HCT116 (cell line): ENCODE measurements at regions not wholly inside any gene's neighbourhood (a gene's known extent, or its start where the extent isn't known, plus 50 kb on each side); places are given as distances from the start of the nearest gene placed in this dataset.

Experiments
- ATAC-seq: fragments of 200-7000 bp; cut with Tn5 transposase; 2 replicates; pipeline ENCODE4 v1.9.1; 2020; ENCODE audit warnings: mild to moderate bottlenecking, moderate library complexity
- BruUV-seq: library from RNA; stranded (reverse); fragments of 400-500 nt; replicated peaks from 2 replicates; lab custom pipeline; 2021; lab: Mats Ljungman, UMichigan
- CTCF ChIA-PET: fragments of 300-600 bp; sonication (Branson Sonifier 250); formaldehyde crosslinking; loops from one replicate; lab custom pipeline; 2021; ENCODE audit warnings: antibody characterized with exemption; lab: Charles Lee
- POLR2A ChIA-PET: fragments of 300-600, 350-600 bp; sonication (Branson Sonifier 250); formaldehyde crosslinking; loops from one replicate; lab custom pipeline; 2021; ENCODE audit warnings: antibody characterized with exemption; lab: Charles Lee
- RAD21 ChIA-PET, 2 experiments: fragments of 300-600 bp; sonication (Branson Sonifier 250); formaldehyde crosslinking; loops; one replicate each; lab custom pipeline; 2023; ENCODE audit warnings: low total read pairs in 2 of 2; ENCODE audit not compliant: uncharacterized antibody in 2 of 2, unreplicated experiment in 2 of 2, low non-redundant PET in 1 of 2; lab: Charles Lee
- DNase-seq: peaks from one replicate; pipeline ENCODE4 v3.0.0-alpha.2; 2010; ENCODE audit warnings: low read depth, low spot score
- H2AFZ ChIP-seq: fragments of 200-600 bp; shearing (Covaris generic), sonication (generic); 2 replicates; pipeline ENCODE4 v1.6.1; 2017; ENCODE audit warnings: low read depth, mixed run types, mixed read lengths, antibody characterized with exemption, low read length; ENCODE audit not compliant: poor library complexity, severe bottlenecking
- H3K27ac ChIP-seq: 2 replicates; pipeline ENCODE4 v1.5.1; 2012; ENCODE audit warnings: low read depth, low read length
- H3K27me3 ChIP-seq: fragments of 200-600 bp; sonication (generic); 2 replicates; pipeline ENCODE4 v1.6.1; 2016; ENCODE audit warnings: mixed run types, low read length, mixed read lengths; ENCODE audit not compliant: insufficient read depth
- H3K36me3 ChIP-seq, 2 experiments: fragments of 200-500 bp in 1 of 2; fragments of 200-600 bp in 1 of 2; sonication (Bioruptor generic) in 1 of 2; sonication (generic) in 1 of 2; 2 replicates each; pipeline versions ENCODE4 v1.5.1 to v1.6.1; 2014 to 2016; ENCODE audit warnings: low read length in 2 of 2, inconsistent platforms in 1 of 2, mixed read lengths in 1 of 2, mixed run types in 1 of 2; ENCODE audit not compliant: insufficient read depth in 2 of 2, control insufficient read depth in 1 of 2
- H3K4me1 ChIP-seq, 2 experiments: fragments of 200-600 bp in 1 of 2; sonication (generic) in 1 of 2; 2 replicates each; pipeline versions ENCODE4 v1.5.1 to v1.6.1; 2012 to 2017; ENCODE audit warnings: low read length in 2 of 2, inconsistent platforms in 1 of 2, mild to moderate bottlenecking in 1 of 2, mixed read lengths in 1 of 2, mixed run types in 1 of 2, moderate library complexity in 1 of 2; ENCODE audit not compliant: insufficient read depth in 2 of 2, control insufficient read depth in 1 of 2
- H3K4me2 ChIP-seq: fragments of 200-600 bp; sonication (generic); 2 replicates; pipeline ENCODE4 v1.6.1; 2017; ENCODE audit warnings: mixed run types, low read length, mixed read lengths
- H3K4me3 ChIP-seq, 2 experiments: fragments of 200-600 bp in 1 of 2; sonication (generic) in 1 of 2; replicated peaks in 1 of 2; 2 replicates each; pipeline ENCODE4 v1.5.1; 2011 to 2016; ENCODE audit warnings: low read length in 2 of 2, control low read depth in 1 of 2, low read depth in 1 of 2, mild to moderate bottlenecking in 1 of 2, mixed read lengths in 1 of 2, mixed run types in 1 of 2
- H3K79me2 ChIP-seq: fragments of 200-600 bp; sonication (generic); 2 replicates; pipeline ENCODE4 v1.6.1; 2017; ENCODE audit warnings: mild to moderate bottlenecking, mixed run types, low read length, moderate library complexity, mixed read lengths; ENCODE audit not compliant: insufficient read depth
- H3K9ac ChIP-seq: fragments of 200-600 bp; sonication (generic); 2 replicates; pipeline ENCODE4 v1.6.1; 2016; ENCODE audit warnings: low read length, mixed read lengths
- H3K9me2 ChIP-seq: fragments of 200-600 bp; sonication (generic), shearing (Covaris generic); 2 replicates; pipeline ENCODE4 v1.6.1; 2017; ENCODE audit warnings: mixed run types, mild to moderate bottlenecking, moderate library complexity; ENCODE audit not compliant: insufficient read depth
- H3K9me3 ChIP-seq, 2 experiments: fragments of 200-500 bp in 1 of 2; fragments of 200-600 bp in 1 of 2; sonication (Bioruptor generic) in 1 of 2; sonication (generic) in 1 of 2; 2 replicates each; pipeline ENCODE4 v1.6.1; 2014 to 2017; ENCODE audit warnings: low read length in 2 of 2, mixed read lengths in 2 of 2, inconsistent platforms in 1 of 2, low read depth in 1 of 2, mild to moderate bottlenecking in 1 of 2, mixed run types in 1 of 2, moderate library complexity in 1 of 2; ENCODE audit not compliant: control insufficient read depth in 1 of 2, insufficient read depth in 1 of 2
- H4K20me1 ChIP-seq: fragments of 200-600 bp; sonication (generic), shearing (Covaris generic); 2 replicates; pipeline ENCODE4 v1.6.1; 2017; ENCODE audit warnings: mixed run types, mild to moderate bottlenecking, moderate library complexity; ENCODE audit not compliant: insufficient read depth
- ATF3 ChIP-seq: IDR thresholded peaks from 2 replicates; pipeline ENCODE4 v1.6.1; 2012
- CBX3 ChIP-seq: IDR thresholded peaks from 2 replicates; pipeline ENCODE4 v1.6.1; 2012; ENCODE audit warnings: low read depth
- CEBPB ChIP-seq: IDR thresholded peaks from 2 replicates; pipeline ENCODE4 v1.6.1; 2012; ENCODE audit warnings: low read depth
- EGR1 ChIP-seq: IDR thresholded peaks from 2 replicates; pipeline ENCODE4 v1.6.1; 2012; ENCODE audit warnings: low read depth
- ELF1 ChIP-seq: IDR thresholded peaks from 2 replicates; pipeline ENCODE4 v1.6.1; 2012; ENCODE audit warnings: low read depth, borderline replicate concordance
- EZH2 ChIP-seq: fragments of 200-600 bp; sonication (generic); IDR thresholded peaks from 2 replicates; pipeline ENCODE4 v1.6.1; 2017; ENCODE audit warnings: antibody characterized with exemption, mixed run types
- FOSL1 ChIP-seq: IDR thresholded peaks from 2 replicates; pipeline ENCODE4 v1.6.1; 2012; ENCODE audit warnings: low read depth
- JUND ChIP-seq: IDR thresholded peaks from 2 replicates; pipeline ENCODE4 v1.6.1; 2012
- POLR2A ChIP-seq: IDR thresholded peaks from 2 replicates; pipeline ENCODE4 v1.7.0; 2011; ENCODE audit warnings: borderline replicate concordance; ENCODE audit not compliant: insufficient read depth, insufficient read length; ENCODE audit errors: extremely low read depth
- POLR2AphosphoS5 ChIP-seq: IDR thresholded peaks from 2 replicates; pipeline ENCODE4 v1.6.1; 2011; ENCODE audit warnings: mild to moderate bottlenecking, low read depth, low read length, moderate library complexity
- REST ChIP-seq: IDR thresholded peaks from 2 replicates; pipeline ENCODE4 v1.6.1; 2012; ENCODE audit warnings: low read depth
- SIN3A ChIP-seq: IDR thresholded peaks from 2 replicates; pipeline ENCODE4 v1.6.1; 2012; ENCODE audit warnings: low read depth
- YY1 ChIP-seq: IDR thresholded peaks from 2 replicates; pipeline ENCODE4 v1.6.1; 2011; ENCODE audit warnings: low read length, low read depth, moderate library complexity, mild to moderate bottlenecking; ENCODE audit not compliant: insufficient replicate concordance; ENCODE audit errors: extremely low read depth
- ZBTB33 ChIP-seq: IDR thresholded peaks from 2 replicates; pipeline ENCODE4 v1.6.1; 2011; ENCODE audit warnings: mild to moderate bottlenecking, low read length, moderate library complexity; ENCODE audit not compliant: insufficient replicate concordance; ENCODE audit errors: extremely low read depth
- ZFX ChIP-seq: fragments of 450-650 bp; IDR thresholded peaks from 2 replicates; pipeline ENCODE4 v1.6.1; 2017
- ZNF274 ChIP-seq: fragments of 200-500 bp; sonication (Bioruptor generic); IDR thresholded peaks from 2 replicates; pipeline ENCODE4 v1.6.1; 2014; ENCODE audit warnings: mild to moderate bottlenecking, low read depth, low read length, inconsistent platforms
- intact Hi-C: fragments of 100-400 bp; cut with micrococcal nuclease; formaldehyde crosslinking; loops from 2 replicates; pipeline ENCODE4 v1.10.0; 2022

GRCh38 chr4:149005191-149005590 lies 563.0 kb upstream of the NR3C2 start:
- Histone ChIP-seq H3K4me1 (no peaks in the 10 kb centered on the region), H2AFZ (no peak overlapping the region), H3K79me2 (no peaks in the 10 kb centered on the region), H4K20me1 (no peaks in the 10 kb centered on the region), H3K9ac (no peak overlapping the region), H3K36me3 (no peaks in the 10 kb centered on the region), H3K9me2 (no peaks in the 10 kb centered on the region), H3K27me3 (no peaks in the 10 kb centered on the region), H3K27ac (no peak overlapping the region), H3K4me3 (no peak overlapping the region), H3K9me3 (no peaks in the 10 kb centered on the region)
- ChIA-PET POLR2A (no interaction called here), CTCF (no interaction called here), RAD21 (no interaction called here)
- no TSS peak for BruUV-seq
- intact Hi-C loops, result no loop called here
- no peak for DNase-seq
- TF ChIP-seq FOSL1 (no peak), ZNF274 (no peak), SIN3A (no peak), ATF3 (no peak), POLR2A (no peak), JUND (no peak), CBX3 (no peak), EGR1 (no peak)
- TF ChIP-seq, all 23 proteins: peak for 0
- no peak overlapping the region for H3K4me2 ChIP-seq
- no peak for ATAC-seq

- no peaks in the 10 kb centered on the region for H3K79me2 ChIP-seq
- ChIA-PET CTCF (no interaction called here), RAD21 (no interaction called here), POLR2A (no interaction called here)
- no peaks in the 10 kb centered on the region for H3K4me1 ChIP-seq
- H3K36me3 ChIP-seq, result no peaks in the 10 kb centered on the region
- H3K9me2 ChIP-seq, result no peaks in the 10 kb centered on the region
- H3K9ac ChIP-seq, result no peak overlapping the region
- H3K27me3 ChIP-seq, result no peaks in the 10 kb centered on the region
- no peaks in the 10 kb centered on the region for H4K20me1 ChIP-seq
- no peak overlapping the region for H3K4me3 ChIP-seq
- no peak overlapping the region for H3K4me2 ChIP-seq
- intact Hi-C loops, result loop anchor here (5.0 kb wide), 2 partner anchors 262 to 897 kb away; no protein-coding TSS in a partner anchor
- H3K27ac ChIP-seq, result no peak overlapping the region
- no TSS peak for BruUV-seq
- no peak for DNase-seq
- ATAC-seq, result no peak
- no peaks in the 10 kb centered on the region for H3K9me3 ChIP-seq
- no peak overlapping the region for H2AFZ ChIP-seq
- no peak for TF ChIP-seq ZNF274
- no peak for TF ChIP-seq EZH2
- no peak for TF ChIP-seq ZBTB33
- no peak for TF ChIP-seq ZFX
- TF ChIP-seq ATF3, result no peak
- no peak for TF ChIP-seq ELF1
- no peak for TF ChIP-seq CEBPB
- TF ChIP-seq POLR2AphosphoS5, result no peak
- TF ChIP-seq YY1, result no peak
- TF ChIP-seq SIN3A, result no peak
- no peak for TF ChIP-seq JUND
- TF ChIP-seq REST, result no peak
Measured at GRCh38 chr4:148999924-149000323, 557.7 kb upstream of the NR3C2 start.
